Glomerular visceral epithelial cell (primary cell): ENCODE measurements at regions not wholly inside any gene's neighbourhood (a gene's known extent, or its start where the extent isn't known, plus 50 kb on each side); places are given as distances from the start of the nearest gene placed in this dataset.
"Not testable (repeated sequence)": the region's sequence is repeated elsewhere in the genome, so short reads cannot be mapped to it uniquely, and the experiment has no call there.

ENCODE experiments used
- DNase-seq: peaks from one replicate; pipeline ENCODE4 v3.0.0-alpha.2; 2016; ENCODE audit errors: extremely low spot score

GRCh38 chr1:228892200-228892599 lies 156.9 kb downstream of the RHOU start:
- DNase-seq, result not testable (repeated sequence)

GRCh38 chr1:228894442-228894989 lies 159.2 kb downstream of the RHOU start:
- no peak for DNase-seq

- no peak for DNase-seq
Observed at GRCh38 chr1:228897901-228898300, 162.6 kb downstream of the RHOU start.

GRCh38 chr1:228898582-228898992 lies 163.3 kb downstream of the RHOU start:
- no peak for DNase-seq

GRCh38 chr1:228899421-228899956 lies 164.2 kb downstream of the RHOU start:
- DNase-seq, result no peak

- no peak for DNase-seq
Observed at GRCh38 chr1:228900099-228900885, 165.0 kb downstream of the RHOU start.

GRCh38 chr1:228900886-228901392 lies 165.7 kb downstream of the RHOU start:
- DNase-seq, result no peak

GRCh38 chr1:228901936-228902681 lies 166.8 kb downstream of the RHOU start:
- DNase-seq, result no peak

- DNase-seq, result peak; percentile 97
Observed at GRCh38 chr1:228902781-228903433, 167.6 kb downstream of the RHOU start.

- peak; percentile 35 for DNase-seq
Observed at GRCh38 chr1:228903434-228904071, 168.3 kb downstream of the RHOU start.

- DNase-seq, result no peak
Observed at GRCh38 chr1:228904222-228904621, 168.9 kb downstream of the RHOU start.

GRCh38 chr1:228905701-228906101 lies 170.4 kb downstream of the RHOU start:
- no peak for DNase-seq

GRCh38 chr1:228906223-228906860 lies 171.1 kb downstream of the RHOU start:
- DNase-seq, result no peak

GRCh38 chr1:228911225-228912210 lies 176.2 kb downstream of the RHOU start:
- no peak for DNase-seq

GRCh38 chr1:228913626-228914414 lies 178.5 kb downstream of the RHOU start:
- DNase-seq, result no peak

- DNase-seq, result no peak
Observed at GRCh38 chr1:228914700-228915099, 179.4 kb downstream of the RHOU start.

GRCh38 chr1:228917342-228917741 lies 182.1 kb downstream of the RHOU start:
- no peak for DNase-seq

GRCh38 chr1:228917755-228918154 lies 182.5 kb downstream of the RHOU start:
- DNase-seq, result no peak

- DNase-seq, result no peak
Observed at GRCh38 chr1:228918335-228918734, 183.1 kb downstream of the RHOU start.
